BJ (cell line): ENCODE measurements at regions not wholly inside any gene's neighbourhood (a gene's known extent, or its start where the extent isn't known, plus 50 kb on each side); places are given as distances from the start of the nearest gene placed in this dataset.

ENCODE experiments used
- CTCF ChIA-PET: fragments of 350-600 bp; formaldehyde crosslinking; extraction: SDS; loops from one replicate; lab custom pipeline; 2021; ENCODE audit warnings: antibody characterized with exemption, inconsistent platforms; lab: Yijun Ruan, JAX
- POLR2A ChIA-PET: fragments of 300-600 bp; sonication (Branson Sonifier 250); formaldehyde crosslinking; extraction: SDS; loops from one replicate; lab custom pipeline; 2021; ENCODE audit warnings: antibody characterized with exemption; lab: Charles Lee
- DNase-seq: peaks from one replicate; pipeline ENCODE4 v3.0.0-alpha.2; 2011; ENCODE audit warnings: low read depth
- H3K27me3 ChIP-seq: 2 replicates; pipeline ENCODE4 v1.6.0; 2011; ENCODE audit warnings: low read length; ENCODE audit not compliant: control insufficient read depth, insufficient read depth
- H3K36me3 ChIP-seq: 2 replicates; pipeline ENCODE4 v1.5.1; 2011; ENCODE audit warnings: low read length; ENCODE audit not compliant: control insufficient read depth, insufficient read depth
- H3K4me3 ChIP-seq: 2 replicates; pipeline ENCODE4 v1.5.1; 2011; ENCODE audit warnings: low read depth, mild to moderate bottlenecking, control low read depth, low read length
- TF ChIP-seq, protein P1 (sequence below): IDR thresholded peaks from 2 replicates; pipeline ENCODE4 v1.5.1; 2011; ENCODE audit warnings: low read depth, mild to moderate bottlenecking, control low read depth, inconsistent platforms, low read length, moderate library complexity; ENCODE audit not compliant: insufficient read depth

DNA sequence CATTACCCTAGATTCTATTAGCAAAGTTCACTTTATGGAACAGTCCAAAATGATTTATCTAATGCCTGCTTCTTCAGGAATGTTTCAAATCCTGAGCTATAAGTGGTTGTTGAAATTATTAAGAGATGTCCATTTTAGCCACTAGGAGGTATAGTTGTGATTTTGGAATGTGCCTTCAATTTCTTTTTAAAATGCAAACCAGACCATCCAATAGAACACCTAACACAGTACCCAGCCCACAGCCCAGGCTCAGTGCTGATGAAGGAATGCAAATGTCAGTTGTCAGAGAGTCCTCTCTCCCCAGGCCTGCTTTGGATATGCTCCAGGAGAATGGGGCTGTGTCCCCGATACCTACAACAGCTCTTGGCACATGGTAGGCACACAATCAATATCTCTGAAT is 85.8 kb upstream of the E2F8 start:
- ChIA-PET POLR2A (interaction anchor here (1.0 kb wide), 1 partner anchor 220 kb away, joined by 4 read pairs; no protein-coding TSS in a partner anchor), CTCF (interaction anchor here (0.6 to 10.9 kb wide), 29 partner anchors 10 to 577 kb away, joined by 3 to 225 read pairs (median 4); no protein-coding TSS in a partner anchor)
- H3K4me3 ChIP-seq: no peak overlapping the region
- H3K36me3 ChIP-seq: no peaks in the 10 kb centered on the region
- H3K27me3 ChIP-seq: peaks cover 17% of the 10 kb centered on the region
- no peak for DNase-seq
- TF ChIP-seq, protein P1, sequence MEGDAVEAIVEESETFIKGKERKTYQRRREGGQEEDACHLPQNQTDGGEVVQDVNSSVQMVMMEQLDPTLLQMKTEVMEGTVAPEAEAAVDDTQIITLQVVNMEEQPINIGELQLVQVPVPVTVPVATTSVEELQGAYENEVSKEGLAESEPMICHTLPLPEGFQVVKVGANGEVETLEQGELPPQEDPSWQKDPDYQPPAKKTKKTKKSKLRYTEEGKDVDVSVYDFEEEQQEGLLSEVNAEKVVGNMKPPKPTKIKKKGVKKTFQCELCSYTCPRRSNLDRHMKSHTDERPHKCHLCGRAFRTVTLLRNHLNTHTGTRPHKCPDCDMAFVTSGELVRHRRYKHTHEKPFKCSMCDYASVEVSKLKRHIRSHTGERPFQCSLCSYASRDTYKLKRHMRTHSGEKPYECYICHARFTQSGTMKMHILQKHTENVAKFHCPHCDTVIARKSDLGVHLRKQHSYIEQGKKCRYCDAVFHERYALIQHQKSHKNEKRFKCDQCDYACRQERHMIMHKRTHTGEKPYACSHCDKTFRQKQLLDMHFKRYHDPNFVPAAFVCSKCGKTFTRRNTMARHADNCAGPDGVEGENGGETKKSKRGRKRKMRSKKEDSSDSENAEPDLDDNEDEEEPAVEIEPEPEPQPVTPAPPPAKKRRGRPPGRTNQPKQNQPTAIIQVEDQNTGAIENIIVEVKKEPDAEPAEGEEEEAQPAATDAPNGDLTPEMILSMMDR: peak; percentile 41

DNA sequence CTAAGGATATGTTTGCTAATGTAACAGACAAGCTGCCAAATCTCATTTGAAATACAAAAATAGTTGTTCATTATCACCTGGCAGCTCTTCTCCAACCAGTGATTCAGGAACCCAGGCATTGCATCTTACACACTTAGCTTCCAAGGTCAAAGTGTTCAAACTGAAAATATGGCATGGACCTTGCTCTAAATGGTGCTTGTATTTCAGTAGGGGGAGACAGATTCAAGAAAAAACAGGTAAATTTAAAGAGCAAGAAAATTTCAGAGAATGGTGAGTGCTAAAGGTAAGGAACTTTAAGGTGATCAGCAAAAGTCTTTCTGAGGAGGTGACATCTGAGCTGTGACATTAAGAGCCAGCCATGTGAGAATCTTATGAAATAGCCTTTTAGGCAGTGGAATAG is 82.8 kb upstream of the E2F8 start:
- peaks cover 10% of the 10 kb centered on the region for H3K27me3 ChIP-seq
- TF ChIP-seq, protein P1: peak; percentile 26; the same call in 1 of the 2 replicates
- H3K36me3 ChIP-seq: no peaks in the 10 kb centered on the region
- no peak overlapping the region for H3K4me3 ChIP-seq
- ChIA-PET CTCF (interaction anchor here (0.6 to 10.9 kb wide), 4 partner anchors 11 to 568 kb away, joined by 3 to 225 read pairs (median 4); no protein-coding TSS in a partner anchor), POLR2A (no interaction called here)
- no peak for DNase-seq

DNA sequence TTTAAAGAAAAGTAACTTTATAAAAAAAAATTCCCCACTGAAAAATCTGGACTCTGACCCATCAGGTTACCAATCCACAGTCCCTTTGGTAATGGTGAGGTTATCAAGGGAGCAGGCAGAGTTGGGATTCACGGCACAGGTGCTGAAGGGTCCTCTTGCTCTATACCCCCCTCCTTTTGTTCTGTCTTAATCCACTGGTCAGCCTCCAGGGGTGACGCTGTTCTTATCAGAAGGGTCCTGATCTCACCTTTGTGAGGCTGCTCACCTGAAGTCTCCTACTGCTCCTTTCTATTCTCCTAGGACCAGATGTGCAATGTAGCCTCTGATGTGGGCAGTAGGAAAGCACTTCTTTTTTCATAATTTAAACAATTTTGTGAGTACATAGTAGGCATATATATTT is 80.6 kb upstream of the E2F8 start:
- TF ChIP-seq, protein P1: no peak
- CTCF ChIA-PET: no interaction called here
- Histone ChIP-seq H3K36me3 (no peaks in the 10 kb centered on the region), H3K4me3 (no peak overlapping the region), H3K27me3 (peaks cover 11% of the 10 kb centered on the region)
- no peak for DNase-seq
- POLR2A ChIA-PET: no interaction called here

DNA sequence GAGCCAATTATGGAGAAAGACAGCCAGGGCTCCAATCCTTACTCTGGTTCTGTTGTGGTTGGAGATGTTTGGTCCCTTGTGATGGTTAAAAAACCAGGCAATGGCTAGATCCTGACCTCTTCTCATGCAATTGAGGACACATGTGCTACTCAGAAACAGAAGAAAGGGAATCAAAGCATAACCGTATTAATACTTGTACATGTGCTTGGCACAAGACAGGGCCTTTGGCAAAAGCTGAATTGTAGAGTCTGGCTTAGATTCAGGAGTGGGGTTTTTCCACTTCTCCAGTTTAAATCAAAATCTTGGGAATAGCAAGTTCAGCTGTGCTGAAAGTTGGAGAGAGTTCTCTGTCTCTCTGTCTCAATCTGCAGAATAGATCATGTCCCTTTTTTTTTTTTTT is 80.1 kb upstream of the E2F8 start:
- TF ChIP-seq, protein P1: no peak
- no peak for DNase-seq
- H3K36me3 ChIP-seq: no peaks in the 10 kb centered on the region
- ChIA-PET POLR2A (no interaction called here), CTCF (no interaction called here)
- peaks cover 11% of the 10 kb centered on the region for H3K27me3 ChIP-seq
- H3K4me3 ChIP-seq: no peak overlapping the region

DNA sequence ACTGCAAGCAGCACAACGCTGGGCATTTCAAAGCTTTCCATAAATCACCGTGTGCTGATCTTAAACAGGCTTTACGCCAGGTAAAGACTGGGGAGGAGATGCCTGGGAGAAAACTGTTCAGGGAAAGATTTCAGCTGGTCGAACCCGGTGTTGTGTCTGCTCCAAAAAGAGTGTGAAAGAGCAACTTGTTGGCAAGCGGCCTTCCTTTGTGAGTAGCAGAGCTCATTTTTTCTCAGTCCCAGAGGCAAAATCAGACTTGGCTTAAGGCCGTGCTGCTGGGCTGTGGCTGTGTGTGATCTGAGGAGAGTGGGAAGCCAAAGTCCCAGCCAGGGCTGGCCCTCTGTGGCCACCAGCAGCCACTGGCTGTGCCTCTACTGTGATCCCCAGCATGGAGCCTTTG is 75.7 kb upstream of the E2F8 start:
- TF ChIP-seq, protein P1: no peak
- no peaks in the 10 kb centered on the region for H3K36me3 ChIP-seq
- no peak overlapping the region for H3K4me3 ChIP-seq
- peaks cover 13% of the 10 kb centered on the region for H3K27me3 ChIP-seq
- POLR2A ChIA-PET: no interaction called here
- DNase-seq: no peak
- CTCF ChIA-PET: interaction anchor here (1.4 kb wide), 1 partner anchor 238 kb away, joined by 4 read pairs; no protein-coding TSS in a partner anchor
